ENCODE measurements at regions not wholly inside any gene's neighbourhood (a gene's known extent, or its start where the extent isn't known, plus 50 kb on each side); places are given as distances from the start of the nearest gene placed in this dataset.

DNA sequence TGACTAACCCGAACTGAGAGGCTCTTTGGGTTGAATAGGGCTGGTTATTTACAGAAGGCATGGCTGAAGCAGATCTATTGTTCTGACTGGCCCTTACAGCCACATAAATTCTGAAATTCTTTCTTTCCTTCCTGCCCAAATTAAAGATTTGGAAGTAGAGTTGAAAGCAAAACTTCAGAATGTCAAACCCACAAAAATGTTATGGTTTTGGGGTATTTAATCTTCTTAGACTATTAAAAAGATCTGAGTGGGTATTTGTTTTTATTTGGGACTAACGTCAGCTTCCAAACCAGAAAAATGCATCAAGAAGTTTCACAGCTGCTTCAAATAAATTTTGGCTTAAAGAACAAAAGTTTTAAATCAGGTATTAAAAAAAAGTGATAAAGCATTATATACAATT is 124.5 kb downstream of the AHR start:
- Histone ChIP-seq H3K36me3 (ENCODE audit: insufficient read depth, low read length) (no peaks in the 10 kb centered on the region), H4K20me1 (ENCODE audit: insufficient read depth, low read length) (no peaks in the 10 kb centered on the region), H3K4me3 (ENCODE audit: low read depth, low read length, poor library complexity, severe bottlenecking) (no peak overlapping the region), H3K9me3 (ENCODE audit: low read length) (peaks cover 7% of the 10 kb centered on the region; the same call in 1 of the 2 replicates), H3K4me2 (ENCODE audit: low read length) (no peak overlapping the region), H3K27ac (ENCODE audit: low read depth, low read length, poor library complexity, severe bottlenecking) (no peak overlapping the region), H3K9me2 (ENCODE audit: insufficient read depth, low read length) (no peaks in the 10 kb centered on the region), H3K4me1 (ENCODE audit: insufficient read depth, low read length, poor library complexity, severe bottlenecking) (no peaks in the 10 kb centered on the region), H2AFZ (ENCODE audit: low read length) (no peak overlapping the region), H3K79me2 (ENCODE audit: insufficient read depth, low read depth, low read length) (no peaks in the 10 kb centered on the region)
- no TSS peak for BruUV-seq (replicated peaks)
- ChIA-PET CTCF (ENCODE audit: unreplicated experiment) (no interaction called here), POLR2A (interaction anchor here (0.6 kb wide), 1 partner anchor 715 kb away, joined by 3 read pairs; no protein-coding TSS in a partner anchor)
- intact Hi-C loops (cut with micrococcal nuclease; ENCODE audit: unreplicated experiment), result no loop called here
- DNase-seq (ENCODE audit: low spot score), result no peak
- TF ChIP-seq, protein P1, sequence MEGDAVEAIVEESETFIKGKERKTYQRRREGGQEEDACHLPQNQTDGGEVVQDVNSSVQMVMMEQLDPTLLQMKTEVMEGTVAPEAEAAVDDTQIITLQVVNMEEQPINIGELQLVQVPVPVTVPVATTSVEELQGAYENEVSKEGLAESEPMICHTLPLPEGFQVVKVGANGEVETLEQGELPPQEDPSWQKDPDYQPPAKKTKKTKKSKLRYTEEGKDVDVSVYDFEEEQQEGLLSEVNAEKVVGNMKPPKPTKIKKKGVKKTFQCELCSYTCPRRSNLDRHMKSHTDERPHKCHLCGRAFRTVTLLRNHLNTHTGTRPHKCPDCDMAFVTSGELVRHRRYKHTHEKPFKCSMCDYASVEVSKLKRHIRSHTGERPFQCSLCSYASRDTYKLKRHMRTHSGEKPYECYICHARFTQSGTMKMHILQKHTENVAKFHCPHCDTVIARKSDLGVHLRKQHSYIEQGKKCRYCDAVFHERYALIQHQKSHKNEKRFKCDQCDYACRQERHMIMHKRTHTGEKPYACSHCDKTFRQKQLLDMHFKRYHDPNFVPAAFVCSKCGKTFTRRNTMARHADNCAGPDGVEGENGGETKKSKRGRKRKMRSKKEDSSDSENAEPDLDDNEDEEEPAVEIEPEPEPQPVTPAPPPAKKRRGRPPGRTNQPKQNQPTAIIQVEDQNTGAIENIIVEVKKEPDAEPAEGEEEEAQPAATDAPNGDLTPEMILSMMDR (conservative IDR thresholded peaks at IDR 0.05; ENCODE audit: low read length), result no peak
- no peak for TF ChIP-seq EZH2phosphoT487 (IDR thresholded peaks at IDR 0.05; ENCODE audit: borderline replicate concordance, low read depth, low read length)

DNA sequence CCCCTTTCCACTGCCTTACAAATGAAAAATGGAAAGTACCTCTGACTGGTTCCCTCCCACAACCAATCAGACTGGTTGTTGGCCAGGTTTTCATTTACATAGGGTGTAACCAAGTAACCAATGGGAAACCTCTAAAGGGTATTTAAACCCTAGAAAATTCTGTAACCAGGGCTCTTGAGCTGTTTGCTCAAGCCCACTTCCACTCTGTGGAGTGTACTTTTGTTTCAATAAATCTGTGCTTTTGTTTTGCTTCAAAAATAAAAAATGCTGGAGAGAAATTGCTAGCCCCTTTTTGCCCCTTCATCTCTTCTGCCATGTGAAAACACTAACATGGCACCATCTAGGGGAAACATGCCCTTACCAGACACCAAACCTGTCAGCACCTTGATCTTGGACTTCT is 129.5 kb downstream of the AHR start:
- DNase-seq (ENCODE audit: low spot score), result no peak
- H3K4me1 ChIP-seq (ENCODE audit: insufficient read depth, low read length, poor library complexity, severe bottlenecking), result no peaks in the 10 kb centered on the region
- CTCF ChIA-PET (ENCODE audit: unreplicated experiment), result no interaction called here
- no peak overlapping the region for H3K4me3 ChIP-seq (ENCODE audit: low read depth, low read length, poor library complexity, severe bottlenecking)
- TF ChIP-seq, protein P1 (conservative IDR thresholded peaks at IDR 0.05; ENCODE audit: low read length), result no peak
- no peak for TF ChIP-seq EZH2phosphoT487 (IDR thresholded peaks at IDR 0.05; ENCODE audit: borderline replicate concordance, low read depth, low read length)
- POLR2A ChIA-PET, result no interaction called here
- H3K79me2 ChIP-seq (ENCODE audit: insufficient read depth, low read depth, low read length), result no peaks in the 10 kb centered on the region
- no peaks in the 10 kb centered on the region for H3K9me2 ChIP-seq (ENCODE audit: insufficient read depth, low read length)
- no TSS peak for BruUV-seq (replicated peaks)
- H3K9me3 ChIP-seq (ENCODE audit: low read length), result peaks cover 8% of the 10 kb centered on the region; the same call in 1 of the 2 replicates
- no peak overlapping the region for H3K4me2 ChIP-seq (ENCODE audit: low read length)
- H4K20me1 ChIP-seq (ENCODE audit: insufficient read depth, low read length), result no peaks in the 10 kb centered on the region
- H3K36me3 ChIP-seq (ENCODE audit: insufficient read depth, low read length), result no peaks in the 10 kb centered on the region
- no peak overlapping the region for H3K27ac ChIP-seq (ENCODE audit: low read depth, low read length, poor library complexity, severe bottlenecking)
- no peak overlapping the region for H2AFZ ChIP-seq (ENCODE audit: low read length)
- intact Hi-C loops (cut with micrococcal nuclease; ENCODE audit: unreplicated experiment), result no loop called here

DNA sequence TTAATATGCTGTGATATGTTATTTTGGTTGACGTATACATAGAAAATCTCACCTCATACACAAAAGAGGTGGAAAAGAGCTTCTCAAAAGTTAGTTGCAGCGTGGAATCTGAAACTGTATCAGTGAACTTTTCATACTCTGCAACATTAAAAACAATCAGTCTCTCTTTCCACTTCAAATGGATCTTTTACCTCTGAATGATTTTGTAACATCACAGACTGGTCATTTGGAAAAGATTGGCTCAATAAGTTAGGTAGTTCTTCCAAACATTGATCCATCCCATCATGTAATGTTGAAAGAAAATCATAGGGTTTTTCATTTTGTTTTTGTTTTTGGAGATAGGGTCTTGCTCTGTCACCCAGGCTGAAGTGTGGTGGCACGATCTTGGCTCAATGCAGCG is 131.1 kb downstream of the AHR start:
- H2AFZ ChIP-seq (ENCODE audit: low read length), result no peak overlapping the region
- no peak for DNase-seq (ENCODE audit: low spot score)
- intact Hi-C loops (cut with micrococcal nuclease; ENCODE audit: unreplicated experiment), result no loop called here
- CTCF ChIA-PET (ENCODE audit: unreplicated experiment), result no interaction called here
- POLR2A ChIA-PET, result interaction anchor here (1.5 kb wide), 1 partner anchor 16 kb away, joined by 3 read pairs; no protein-coding TSS in a partner anchor
- no peaks in the 10 kb centered on the region for H3K9me2 ChIP-seq (ENCODE audit: insufficient read depth, low read length)
- H3K36me3 ChIP-seq (ENCODE audit: insufficient read depth, low read length), result no peaks in the 10 kb centered on the region
- H4K20me1 ChIP-seq (ENCODE audit: insufficient read depth, low read length), result no peaks in the 10 kb centered on the region
- H3K4me1 ChIP-seq (ENCODE audit: insufficient read depth, low read length, poor library complexity, severe bottlenecking), result no peaks in the 10 kb centered on the region
- no peak overlapping the region for H3K4me3 ChIP-seq (ENCODE audit: low read depth, low read length, poor library complexity, severe bottlenecking)
- H3K79me2 ChIP-seq (ENCODE audit: insufficient read depth, low read depth, low read length), result no peaks in the 10 kb centered on the region
- no peak for TF ChIP-seq EZH2phosphoT487 (IDR thresholded peaks at IDR 0.05; ENCODE audit: borderline replicate concordance, low read depth, low read length)
- TF ChIP-seq, protein P1 (conservative IDR thresholded peaks at IDR 0.05; ENCODE audit: low read length), result no peak
- H3K27ac ChIP-seq (ENCODE audit: low read depth, low read length, poor library complexity, severe bottlenecking), result no peak overlapping the region
- BruUV-seq (replicated peaks), result no TSS peak
- peaks cover 8% of the 10 kb centered on the region; the same call in 1 of the 2 replicates for H3K9me3 ChIP-seq (ENCODE audit: low read length)
- H3K4me2 ChIP-seq (ENCODE audit: low read length), result no peak overlapping the region

Data from OCI-LY7 (cell line).